Subcutaneous abdominal adipose tissue (tissue), 5 donors: ENCODE measurements at regions not wholly inside any gene's neighbourhood (a gene's known extent, or its start where the extent isn't known, plus 50 kb on each side); places are given as distances from the start of the nearest gene placed in this dataset.

Experiments used
- H3K27ac ChIP-seq: one replicate; pipeline ENCODE4 v1.7.0; 2013; ENCODE audit warnings: low read depth, mild to moderate bottlenecking, inconsistent platforms, low read length, moderate library complexity
- H3K27me3 ChIP-seq, 5 donors: one replicate each; pipeline ENCODE4 v1.7.0; 2013; ENCODE audit warnings: low read length in 5 of 5, inconsistent platforms in 1 of 5; ENCODE audit not compliant: control insufficient read depth in 5 of 5, insufficient read depth in 4 of 5
- H3K36me3 ChIP-seq, 5 donors: one replicate each; pipeline ENCODE4 v1.7.0; 2013; ENCODE audit warnings: low read length in 5 of 5; ENCODE audit not compliant: control insufficient read depth in 5 of 5, insufficient read depth in 5 of 5
- H3K4me1 ChIP-seq, 5 donors: one replicate each; pipeline ENCODE4 v1.7.0; 2013; ENCODE audit warnings: low read length in 5 of 5, mild to moderate bottlenecking in 3 of 5, moderate library complexity in 1 of 5; ENCODE audit not compliant: control insufficient read depth in 5 of 5, insufficient read depth in 5 of 5
- H3K4me3 ChIP-seq, 5 donors: one replicate each; pipeline ENCODE4 v1.7.0; 2013; ENCODE audit warnings: low read length in 5 of 5, low read depth in 1 of 5
- H3K9ac ChIP-seq, 5 donors: one replicate each; pipeline ENCODE4 v1.7.0; 2013; ENCODE audit warnings: low read length in 5 of 5, mild to moderate bottlenecking in 4 of 5, moderate library complexity in 3 of 5
- H3K9me3 ChIP-seq, 5 donors: one replicate each; pipeline ENCODE4 v1.7.0; 2013; ENCODE audit warnings: low read length in 5 of 5; ENCODE audit not compliant: control insufficient read depth in 5 of 5
- donor health status: healthy.
- donor health status: healthy.
- donor health status: healthy.
- donor health status: healthy.
- donor health status: healthy.

GRCh38 chr1:69167876-69168275 lies 399.8 kb upstream of the LRRC7 start:
- H3K9ac ChIP-seq, result no peak overlapping the region
- peaks cover 0 to 5% (median 0%) of the 10 kb centered on the region in 5 donors for H3K4me1 ChIP-seq
- no peaks in the 10 kb centered on the region for H3K36me3 ChIP-seq
- H3K27ac ChIP-seq, result no peak overlapping the region
- H3K9me3 ChIP-seq, result no peaks in the 10 kb centered on the region
- no peaks in the 10 kb centered on the region for H3K27me3 ChIP-seq
- no peak overlapping the region for H3K4me3 ChIP-seq

GRCh38 chr1:69171248-69171647 lies 396.5 kb upstream of the LRRC7 start:
- no peak overlapping the region for H3K27ac ChIP-seq
- peaks cover 0 to 5% (median 0%) of the 10 kb centered on the region in 5 donors for H3K4me1 ChIP-seq
- H3K36me3 ChIP-seq, result no peaks in the 10 kb centered on the region
- H3K4me3 ChIP-seq, result no peak overlapping the region
- H3K9ac ChIP-seq, result no peak overlapping the region
- no peaks in the 10 kb centered on the region for H3K27me3 ChIP-seq
- H3K9me3 ChIP-seq, result no peaks in the 10 kb centered on the region

- Histone ChIP-seq H3K27ac (no peak overlapping the region), H3K9ac (no peak overlapping the region), H3K9me3 (no peaks in the 10 kb centered on the region), H3K4me1 (peaks cover 0 to 5% (median 0%) of the 10 kb centered on the region in 5 donors), H3K27me3 (no peaks in the 10 kb centered on the region), H3K4me3 (no peak overlapping the region), H3K36me3 (no peaks in the 10 kb centered on the region)
Observed at GRCh38 chr1:69172003-69173000, 395.4 kb upstream of the LRRC7 start.

- Histone ChIP-seq H3K4me1 (peaks cover 0 to 5% (median 0%) of the 10 kb centered on the region in 5 donors), H3K27me3 (no peaks in the 10 kb centered on the region), H3K4me3 (no peak overlapping the region), H3K9me3 (no peaks in the 10 kb centered on the region), H3K36me3 (no peaks in the 10 kb centered on the region), H3K27ac (no peak overlapping the region), H3K9ac (no peak overlapping the region)
Observed at GRCh38 chr1:69175053-69175452, 392.7 kb upstream of the LRRC7 start.

GRCh38 chr1:69180358-69180757 lies 387.4 kb upstream of the LRRC7 start:
- Histone ChIP-seq H3K4me1 (no peaks in the 10 kb centered on the region), H3K27ac (no peak overlapping the region), H3K36me3 (no peaks in the 10 kb centered on the region), H3K9ac (no peak overlapping the region), H3K27me3 (no peaks in the 10 kb centered on the region), H3K4me3 (no peak overlapping the region), H3K9me3 (no peaks in the 10 kb centered on the region)

- H3K9ac ChIP-seq, result no peak overlapping the region
- no peaks in the 10 kb centered on the region for H3K4me1 ChIP-seq
- H3K27ac ChIP-seq, result no peak overlapping the region
- H3K9me3 ChIP-seq, result no peaks in the 10 kb centered on the region
- no peaks in the 10 kb centered on the region for H3K27me3 ChIP-seq
- no peaks in the 10 kb centered on the region for H3K36me3 ChIP-seq
- H3K4me3 ChIP-seq, result no peak overlapping the region
Observed at GRCh38 chr1:69185378-69185777, 382.3 kb upstream of the LRRC7 start.

GRCh38 chr1:69191335-69191734 lies 376.4 kb upstream of the LRRC7 start:
- no peak overlapping the region for H3K27ac ChIP-seq
- H3K27me3 ChIP-seq, result no peaks in the 10 kb centered on the region
- H3K9me3 ChIP-seq, result no peaks in the 10 kb centered on the region
- no peak overlapping the region for H3K9ac ChIP-seq
- no peak overlapping the region for H3K4me3 ChIP-seq
- no peaks in the 10 kb centered on the region for H3K4me1 ChIP-seq
- no peaks in the 10 kb centered on the region for H3K36me3 ChIP-seq

- Histone ChIP-seq H3K36me3 (no peaks in the 10 kb centered on the region), H3K27me3 (no peaks in the 10 kb centered on the region), H3K9me3 (no peaks in the 10 kb centered on the region), H3K27ac (no peak overlapping the region), H3K9ac (no peak overlapping the region), H3K4me1 (no peaks in the 10 kb centered on the region), H3K4me3 (no peak overlapping the region)
Observed at GRCh38 chr1:69195136-69195535, 372.6 kb upstream of the LRRC7 start.

- Histone ChIP-seq H3K27me3 (no peaks in the 10 kb centered on the region), H3K9me3 (no peaks in the 10 kb centered on the region), H3K9ac (no peak overlapping the region), H3K36me3 (no peaks in the 10 kb centered on the region), H3K4me3 (no peak overlapping the region), H3K27ac (no peak overlapping the region), H3K4me1 (no peaks in the 10 kb centered on the region)
Observed at GRCh38 chr1:69196071-69196470, 371.7 kb upstream of the LRRC7 start.

GRCh38 chr1:69197816-69198215 lies 369.9 kb upstream of the LRRC7 start:
- H3K4me3 ChIP-seq, result no peak overlapping the region
- no peak overlapping the region for H3K9ac ChIP-seq
- no peaks in the 10 kb centered on the region for H3K36me3 ChIP-seq
- no peaks in the 10 kb centered on the region for H3K27me3 ChIP-seq
- no peak overlapping the region for H3K27ac ChIP-seq
- no peaks in the 10 kb centered on the region for H3K4me1 ChIP-seq
- H3K9me3 ChIP-seq, result no peaks in the 10 kb centered on the region
